ENCODE measurements at regions not wholly inside any gene's neighbourhood (a gene's known extent, or its start where the extent isn't known, plus 50 kb on each side); places are given as distances from the start of the nearest gene placed in this dataset.
"Not testable (repeated sequence)": the region's sequence is repeated elsewhere in the genome, so short reads cannot be mapped to it uniquely, and the experiment has no call there.

GRCh38 chr11:129503646-129504045 lies 128.0 kb downstream of the BARX2 start:
- in situ Hi-C loops (cut with MboI; ENCODE audit: low sequenced_read_pairs): loop anchor here (25.0 kb wide), 1 partner anchor 91 kb away; no protein-coding TSS in a partner anchor

DNA sequence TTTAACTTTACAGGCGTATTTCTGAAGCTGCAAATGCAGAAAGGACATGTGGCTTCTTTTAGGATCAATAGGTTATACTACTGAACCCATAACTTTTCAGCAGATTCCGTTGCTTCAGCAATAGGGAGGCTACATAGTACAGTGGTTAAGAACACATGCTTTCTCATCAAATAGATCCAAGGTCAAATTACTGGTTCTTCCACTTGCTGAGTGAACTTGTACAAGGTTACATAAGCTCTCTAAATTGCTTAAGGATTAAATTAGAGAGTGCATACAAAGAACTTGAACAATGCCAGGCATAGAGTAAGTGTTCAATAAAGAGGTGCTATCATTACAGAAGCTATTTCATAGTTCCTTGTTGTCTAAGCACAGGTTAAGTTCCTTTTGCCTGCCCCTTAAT lies 129.6 kb downstream of the BARX2 start:
- in situ Hi-C loops (cut with MboI; ENCODE audit: low sequenced_read_pairs): loop anchor here (25.0 kb wide), 1 partner anchor 93 kb away; no protein-coding TSS in a partner anchor

DNA sequence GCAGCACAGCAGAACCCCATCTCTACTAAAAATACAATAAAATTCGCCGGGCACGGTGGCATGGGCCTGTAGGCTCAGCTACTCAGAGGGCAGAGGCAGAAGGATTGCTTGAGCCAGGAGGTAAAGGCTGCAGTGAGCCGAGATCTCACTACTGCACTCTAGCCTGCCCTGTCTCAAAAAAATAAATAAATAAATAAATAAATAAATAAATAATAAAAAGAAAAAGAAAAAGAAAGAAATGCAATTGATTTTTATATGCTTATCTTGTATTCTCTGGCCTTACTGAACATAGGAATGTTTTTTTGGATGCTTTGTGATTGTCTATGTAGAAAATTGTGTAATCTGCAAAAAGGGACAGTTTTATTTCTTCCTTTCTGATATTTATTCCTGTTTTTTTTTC lies 132.5 kb downstream of the BARX2 start:
- in situ Hi-C loops (cut with MboI; ENCODE audit: low sequenced_read_pairs): loop anchor here (25.0 kb wide), 1 partner anchor 96 kb away; no protein-coding TSS in a partner anchor

- in situ Hi-C loops (cut with MboI; ENCODE audit: low sequenced_read_pairs): no loop called here
Measured at GRCh38 chr11:129528296-129528695, 152.6 kb downstream of the BARX2 start.

DNA sequence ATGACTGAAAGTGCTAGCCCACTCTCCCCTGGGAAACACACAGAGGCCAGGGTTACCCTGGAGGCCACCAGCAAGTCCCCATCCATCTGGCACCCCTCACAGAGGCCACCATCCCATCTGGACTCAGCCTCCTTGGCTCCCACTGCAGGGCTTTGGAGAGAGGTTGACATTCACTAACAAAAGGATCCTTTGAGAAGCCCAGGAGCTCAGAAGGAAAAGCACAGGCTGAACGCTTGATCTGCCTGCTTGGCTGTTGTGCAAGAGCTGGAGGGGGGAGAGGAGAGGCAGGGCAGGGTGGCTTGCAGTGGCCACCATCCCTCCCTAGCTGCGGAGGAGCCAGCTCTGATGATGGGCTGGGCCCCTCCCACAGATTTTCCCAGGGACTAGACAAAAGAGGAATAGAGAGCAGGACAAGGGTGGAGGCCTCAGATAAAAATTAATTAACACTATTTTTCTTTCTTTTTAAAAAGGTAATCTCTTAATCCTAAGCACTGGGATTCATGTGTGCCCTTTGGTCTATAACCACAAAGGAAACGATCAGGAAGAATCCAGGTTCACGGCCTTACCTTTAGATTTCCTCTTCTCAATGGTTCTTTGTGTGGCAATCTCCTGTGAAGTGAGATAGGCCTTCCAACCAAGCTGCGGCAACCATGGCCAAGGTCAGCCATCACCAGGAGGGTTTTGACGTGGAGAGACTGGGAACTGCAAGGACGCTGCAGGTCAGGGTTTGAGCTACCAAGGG lies 154.7 kb downstream of the BARX2 start:
- in situ Hi-C loops (cut with MboI; ENCODE audit: low sequenced_read_pairs): no loop called here

GRCh38 chr11:129533395-129533794 lies 157.7 kb downstream of the BARX2 start:
- in situ Hi-C loops (cut with MboI; ENCODE audit: low sequenced_read_pairs): no loop called here

- in situ Hi-C loops (cut with MboI; ENCODE audit: low sequenced_read_pairs): no loop called here
Measured at GRCh38 chr11:129536338-129536737, 160.7 kb downstream of the BARX2 start.

GRCh38 chr11:129538323-129538722 lies 162.7 kb downstream of the BARX2 start:
- in situ Hi-C loops (cut with MboI; ENCODE audit: low sequenced_read_pairs): no loop called here

- in situ Hi-C loops (cut with MboI; ENCODE audit: low sequenced_read_pairs): no loop called here
Measured at GRCh38 chr11:129543515-129544290, 168.1 kb downstream of the BARX2 start.

- in situ Hi-C loops (cut with MboI; ENCODE audit: low sequenced_read_pairs): no loop called here
Measured at GRCh38 chr11:129544691-129545090, 169.0 kb downstream of the BARX2 start.

- in situ Hi-C loops (cut with MboI; ENCODE audit: low sequenced_read_pairs): no loop called here
Measured at GRCh38 chr11:129546266-129546665, 170.6 kb downstream of the BARX2 start.

DNA sequence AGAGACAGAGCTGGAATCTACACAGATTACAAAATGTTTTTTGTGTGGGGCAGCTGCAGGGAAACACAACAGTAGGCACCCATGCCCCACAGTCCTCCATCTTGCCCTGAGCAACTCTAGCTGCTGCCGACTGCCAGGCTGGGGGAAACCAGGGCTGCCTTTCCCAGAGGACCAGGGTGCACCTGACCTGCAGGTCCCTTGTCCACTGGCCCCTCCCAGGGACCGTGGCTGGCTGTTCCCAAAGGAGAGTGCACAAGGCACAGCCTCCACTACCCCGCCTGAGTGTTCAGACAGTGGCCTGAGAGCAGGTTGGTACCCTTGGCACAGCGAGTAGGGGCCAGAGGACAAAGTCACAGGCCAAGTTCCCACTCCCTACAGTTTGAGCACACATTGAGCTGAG lies 181.8 kb downstream of the BARX2 start:
- in situ Hi-C loops (cut with MboI; ENCODE audit: low sequenced_read_pairs): no loop called here

DNA sequence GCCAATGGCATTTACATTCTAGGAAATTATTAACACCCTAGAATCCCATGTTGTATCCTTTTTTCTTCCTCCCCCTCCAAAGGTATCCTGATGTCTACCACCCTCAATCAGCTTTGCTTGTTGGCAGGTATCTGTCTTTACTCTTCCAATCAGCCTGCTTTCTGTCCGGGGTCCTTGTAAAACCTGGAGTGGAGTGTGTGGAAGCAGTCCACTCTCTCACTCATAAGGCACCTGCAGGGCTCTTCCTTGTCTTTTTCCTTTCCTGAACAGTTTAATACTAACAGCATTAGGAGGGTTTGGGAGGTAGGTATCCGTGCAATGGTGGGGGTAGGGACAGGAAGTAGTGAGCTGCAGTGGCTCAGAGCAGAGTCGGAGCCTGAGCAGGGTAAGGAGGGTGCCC lies 193.4 kb downstream of the BARX2 start:
- in situ Hi-C loops (cut with MboI; ENCODE audit: low sequenced_read_pairs): no loop called here

DNA sequence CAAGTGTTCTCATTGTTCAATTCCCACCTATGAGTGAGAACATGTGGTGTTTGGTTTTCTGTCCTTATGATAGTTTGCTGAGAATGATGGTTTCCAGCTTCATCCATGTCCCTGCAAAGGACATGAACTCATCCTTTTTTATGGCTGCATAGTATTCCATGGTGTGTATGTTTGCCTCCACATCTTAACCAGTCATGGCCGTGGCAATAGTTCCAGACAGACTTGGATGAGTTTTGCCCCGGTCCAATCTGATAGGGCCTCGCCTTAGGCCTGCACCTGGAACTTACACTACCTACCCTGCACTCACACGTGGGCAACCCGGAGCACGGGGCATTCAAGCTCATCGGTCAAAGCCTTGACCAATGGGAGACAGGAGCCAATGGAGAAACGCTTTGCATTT lies 197.0 kb downstream of the BARX2 start:
- in situ Hi-C loops (cut with MboI; ENCODE audit: low sequenced_read_pairs): not testable (repeated sequence)

DNA sequence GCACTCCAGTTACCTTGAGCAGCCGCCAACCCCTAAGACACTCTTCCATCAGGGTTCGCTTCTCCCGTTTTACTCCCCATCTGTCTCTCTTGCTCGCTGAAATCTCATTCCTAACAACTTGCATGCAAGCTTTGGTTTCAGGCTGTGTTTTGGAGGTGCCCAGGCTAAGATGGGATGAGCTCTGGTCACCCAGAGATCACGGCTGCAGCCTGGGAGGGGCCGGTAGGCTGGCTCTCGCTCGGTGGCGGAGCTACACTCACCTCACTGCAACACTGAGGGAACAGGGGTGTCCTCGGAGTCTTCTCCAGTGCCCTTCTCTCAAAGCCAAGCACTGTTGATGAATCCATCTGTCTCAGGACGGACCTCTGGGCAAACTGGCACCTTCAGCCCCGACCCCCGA lies 197.5 kb downstream of the BARX2 start:
- in situ Hi-C loops (cut with MboI; ENCODE audit: low sequenced_read_pairs): no loop called here

- in situ Hi-C loops (cut with MboI; ENCODE audit: low sequenced_read_pairs): no loop called here
Measured at GRCh38 chr11:129574431-129574830, 198.8 kb downstream of the BARX2 start.

DNA sequence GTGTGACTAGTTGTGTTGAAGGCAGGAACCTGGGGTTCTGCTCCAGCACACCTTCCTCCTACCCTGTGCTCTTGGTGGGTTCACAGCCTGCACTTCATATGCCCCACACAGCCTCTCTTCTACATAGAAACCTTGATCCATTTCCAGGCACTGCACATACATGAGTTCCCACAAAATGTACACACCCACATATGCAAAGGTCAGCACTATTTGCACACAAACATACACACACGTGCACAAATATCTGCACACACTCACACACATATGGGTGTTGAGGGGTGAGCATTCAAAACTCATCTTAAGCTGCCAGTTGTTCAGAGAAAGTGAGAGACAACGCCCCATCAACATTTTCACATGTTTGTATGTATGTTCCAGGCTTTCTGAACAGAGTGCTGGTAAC lies 201.0 kb downstream of the BARX2 start:
- in situ Hi-C loops (cut with MboI; ENCODE audit: low sequenced_read_pairs): no loop called here

DNA sequence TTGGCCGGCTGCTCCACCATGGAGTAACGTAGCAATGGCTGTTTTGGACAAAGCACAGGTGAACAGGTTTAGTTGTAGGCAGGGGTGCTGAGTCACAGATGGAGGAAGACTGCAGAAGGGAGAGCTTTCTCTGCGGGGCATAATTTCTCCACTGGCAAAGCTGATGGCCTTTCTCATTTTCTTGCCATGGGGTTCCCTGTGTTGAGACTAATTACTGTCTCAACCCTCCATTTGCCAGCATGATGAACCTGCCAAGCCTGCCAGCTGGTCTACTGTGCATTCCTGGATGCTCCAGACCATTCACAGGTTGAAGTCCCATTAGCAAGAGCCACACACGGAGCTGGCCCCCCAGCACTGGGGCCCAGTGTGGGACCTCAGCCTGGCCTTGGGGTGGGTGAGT lies 202.4 kb downstream of the BARX2 start:
- in situ Hi-C loops (cut with MboI; ENCODE audit: low sequenced_read_pairs): no loop called here

DNA sequence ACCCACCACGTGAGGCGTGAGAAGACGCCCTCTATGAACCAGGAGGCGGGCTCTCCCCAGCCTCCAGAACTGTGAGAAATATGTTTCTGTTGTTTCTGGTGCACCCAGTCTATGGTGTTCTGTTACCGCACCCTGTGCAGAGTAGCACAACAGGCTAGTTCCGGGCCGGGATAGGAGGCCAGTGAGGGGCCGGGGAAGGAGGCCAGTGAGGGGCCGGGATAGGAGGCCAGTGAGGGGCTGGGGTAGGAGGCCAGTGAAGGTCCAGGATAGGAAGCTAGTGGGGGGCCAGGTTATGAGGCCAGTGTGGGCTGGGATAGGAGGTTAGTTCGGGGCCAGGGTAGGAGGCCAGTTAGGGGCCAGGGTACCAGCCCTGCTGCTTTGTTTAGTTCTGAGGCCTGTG lies 204.6 kb downstream of the BARX2 start:
- in situ Hi-C loops (cut with MboI; ENCODE audit: low sequenced_read_pairs): no loop called here

GRCh38 chr11:129584316-129584715 lies 208.7 kb downstream of the BARX2 start:
- in situ Hi-C loops (cut with MboI; ENCODE audit: low sequenced_read_pairs): no loop called here

DNA sequence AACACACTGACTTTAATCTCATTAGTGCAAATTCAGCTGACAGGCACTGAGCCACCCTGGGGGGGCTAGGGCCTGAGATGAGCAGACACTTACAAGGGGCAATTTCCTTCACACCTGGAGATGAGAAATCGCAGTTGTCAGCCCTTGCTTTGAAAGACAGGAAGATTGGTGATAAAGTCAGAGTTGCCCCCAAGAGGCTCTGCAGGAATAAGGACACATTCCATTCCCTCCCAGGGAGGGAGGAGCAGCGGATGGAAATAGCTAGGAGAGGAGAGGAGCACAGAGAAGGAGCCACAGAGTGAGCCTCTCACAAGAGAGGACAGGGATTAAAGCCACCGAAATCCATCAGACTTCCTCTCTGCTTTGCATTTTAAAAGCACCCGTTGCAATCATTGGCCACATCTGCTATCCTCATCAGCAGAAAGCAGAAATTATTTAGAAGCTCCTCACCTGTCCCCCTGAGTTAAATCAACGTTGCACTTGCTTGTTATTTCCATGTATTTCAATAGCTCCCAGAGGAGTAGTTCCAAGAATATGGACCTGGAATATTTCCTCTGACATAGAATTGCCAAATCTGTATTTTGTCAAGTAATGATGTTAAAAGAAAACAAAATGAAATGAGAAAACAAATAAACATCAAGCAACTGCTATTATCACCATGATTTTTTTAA lies 213.7 kb downstream of the BARX2 start:
- in situ Hi-C loops (cut with MboI; ENCODE audit: low sequenced_read_pairs): no loop called here

Measured in HL-60/S4 treated with retinoic acid at 250 ng/mL for 4 days and 3 days (cell line).